ENCODE measurements at regions not wholly inside any gene's neighbourhood (a gene's known extent, or its start where the extent isn't known, plus 50 kb on each side); places are given as distances from the start of the nearest gene placed in this dataset.

DNA sequence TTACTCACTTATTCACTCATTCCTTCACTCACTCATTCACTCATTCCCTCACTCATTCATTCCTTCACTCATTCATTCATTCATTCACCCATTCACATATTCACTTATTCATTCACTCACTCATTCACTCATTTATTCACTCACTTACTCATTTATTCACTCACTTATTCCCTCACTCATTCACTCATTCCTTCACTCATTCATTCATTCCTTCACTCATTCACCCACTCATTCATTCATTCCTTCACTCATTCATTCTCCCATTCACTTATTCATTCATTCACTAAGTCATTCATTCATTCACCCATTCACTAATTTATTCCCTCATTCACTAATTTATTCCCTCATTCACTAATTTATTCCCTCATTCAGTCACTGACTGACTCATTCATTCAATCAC lies 127.6 kb downstream of the EDN3 start:
- H3K9ac ChIP-seq (ENCODE audit: extremely low read depth, insufficient read length, low read length) = no peak overlapping the region
- no peak overlapping the region for H3K4ac ChIP-seq (ENCODE audit: low read depth, low read length)
- no peaks in the 10 kb centered on the region for H4K20me1 ChIP-seq (ENCODE audit: control insufficient read depth, insufficient read depth, insufficient read length)
- no peaks in the 10 kb centered on the region for H3K4me1 ChIP-seq (ENCODE audit: insufficient read depth, low read length)
- no peaks in the 10 kb centered on the region for H3K79me2 ChIP-seq (ENCODE audit: insufficient read depth, low read length)
- no peaks in the 10 kb centered on the region for H3K9me3 ChIP-seq (ENCODE audit: control insufficient read depth, low read depth, low read length)
- H3K23ac ChIP-seq (ENCODE audit: insufficient read length, low read depth, low read length) = no peak overlapping the region
- no peak overlapping the region for H3K56ac ChIP-seq (ENCODE audit: insufficient read length, low read depth, low read length)
- H2BK20ac ChIP-seq (ENCODE audit: low read depth, low read length, poor library complexity, severe bottlenecking) = no peak overlapping the region
- Mint-ChIP-seq H3K27ac (no peak overlapping the region), H3K4me3 (no peak overlapping the region; a peak in 1 of 5 replicates), H3K36me3 (ENCODE audit: insufficient read depth in 1 of 3, low read depth in 3 of 3) (no peaks in the 10 kb centered on the region; a peak in 1 of 7 replicates), H3K9me3 (peaks cover 0 to 4% of the 10 kb centered on the region in 2 experiments; a peak in 3 of 5 replicates), H3K27me3 (ENCODE audit: low read depth) (peaks cover 1% of the 10 kb centered on the region; the same call in 1 of the 2 replicates), H3K4me1 (0 out of 4 replicates have a peak, but pooled peaks cover 5% of the 10 kb centered on the region in 2 experiments)
- H2BK15ac ChIP-seq (ENCODE audit: low read depth, low read length) = no peak overlapping the region
- H3T11ph ChIP-seq (ENCODE audit: low read length) = no peak overlapping the region
- H3K23me2 ChIP-seq (ENCODE audit: insufficient read length, low read depth, low read length, poor library complexity, severe bottlenecking) = no peaks in the 10 kb centered on the region
- no peak overlapping the region for H2BK120ac ChIP-seq (ENCODE audit: low read depth, low read length, poor library complexity, severe bottlenecking)
- DNase-seq = no peak
- H2AK5ac ChIP-seq (ENCODE audit: insufficient read length, low read length) = no peak overlapping the region
- no peak overlapping the region for H3K27ac ChIP-seq (ENCODE audit: insufficient read length, low read depth, low read length)
- no peak overlapping the region for H3K18ac ChIP-seq (ENCODE audit: insufficient read length, low read depth, low read length)
- TF ChIP-seq, protein P1, sequence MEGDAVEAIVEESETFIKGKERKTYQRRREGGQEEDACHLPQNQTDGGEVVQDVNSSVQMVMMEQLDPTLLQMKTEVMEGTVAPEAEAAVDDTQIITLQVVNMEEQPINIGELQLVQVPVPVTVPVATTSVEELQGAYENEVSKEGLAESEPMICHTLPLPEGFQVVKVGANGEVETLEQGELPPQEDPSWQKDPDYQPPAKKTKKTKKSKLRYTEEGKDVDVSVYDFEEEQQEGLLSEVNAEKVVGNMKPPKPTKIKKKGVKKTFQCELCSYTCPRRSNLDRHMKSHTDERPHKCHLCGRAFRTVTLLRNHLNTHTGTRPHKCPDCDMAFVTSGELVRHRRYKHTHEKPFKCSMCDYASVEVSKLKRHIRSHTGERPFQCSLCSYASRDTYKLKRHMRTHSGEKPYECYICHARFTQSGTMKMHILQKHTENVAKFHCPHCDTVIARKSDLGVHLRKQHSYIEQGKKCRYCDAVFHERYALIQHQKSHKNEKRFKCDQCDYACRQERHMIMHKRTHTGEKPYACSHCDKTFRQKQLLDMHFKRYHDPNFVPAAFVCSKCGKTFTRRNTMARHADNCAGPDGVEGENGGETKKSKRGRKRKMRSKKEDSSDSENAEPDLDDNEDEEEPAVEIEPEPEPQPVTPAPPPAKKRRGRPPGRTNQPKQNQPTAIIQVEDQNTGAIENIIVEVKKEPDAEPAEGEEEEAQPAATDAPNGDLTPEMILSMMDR (conservative IDR thresholded peaks at IDR 0.05) = no peak
- H3K4me2 ChIP-seq (ENCODE audit: insufficient read depth, insufficient read length, low read length) = no peak overlapping the region
- H2BK12ac ChIP-seq (ENCODE audit: insufficient read length, low read depth, low read length) = no peak overlapping the region
- no peak overlapping the region for H4K5ac ChIP-seq (ENCODE audit: insufficient read length, low read depth, low read length)
- H2BK5ac ChIP-seq (ENCODE audit: insufficient read length, low read length) = no peak overlapping the region
- no peak overlapping the region for H4K8ac ChIP-seq (replicated peaks; ENCODE audit: insufficient read length, low read depth, low read length)
- H3K27me3 ChIP-seq (ENCODE audit: insufficient read depth, low read length) = no peaks in the 10 kb centered on the region
- H4K91ac ChIP-seq (ENCODE audit: insufficient read length, low read depth, low read length) = no peak overlapping the region
- no peak overlapping the region for H3K14ac ChIP-seq (ENCODE audit: insufficient read depth, low read length)
- no peaks in the 10 kb centered on the region for H3K79me1 ChIP-seq (ENCODE audit: insufficient read depth, low read depth, low read length, poor library complexity, severe bottlenecking)
- H2AFZ ChIP-seq (ENCODE audit: low read length) = no peak overlapping the region

Data from H9 (cell line).